Endothelial cell of umbilical vein (primary cell): ENCODE measurements at regions not wholly inside any gene's neighbourhood (a gene's known extent, or its start where the extent isn't known, plus 50 kb on each side); places are given as distances from the start of the nearest gene placed in this dataset.

ENCODE experiments used
- BruUV-seq: library from RNA; stranded (reverse); fragments of 400-500 nt; replicated peaks from 2 replicates; lab custom pipeline; 2021; lab: Mats Ljungman, UMichigan
- CTCF ChIA-PET: fragments of 300-600, 350-600 bp; sonication (Branson Sonifier 250); formaldehyde crosslinking; loops from one replicate; lab custom pipeline; 2021; ENCODE audit warnings: antibody characterized with exemption, inconsistent platforms; lab: Charles Lee
- POLR2A ChIA-PET: fragments of 300-600, 350-600 bp; sonication (Branson Sonifier 250); formaldehyde crosslinking; loops from one replicate; lab custom pipeline; 2021; ENCODE audit warnings: antibody characterized with exemption, inconsistent platforms; lab: Charles Lee
- DNase-seq: peaks from one replicate; pipeline ENCODE4 v3.0.0-alpha.2; 2011; ENCODE audit warnings: low read depth, low spot score
- FAIRE-seq: peaks from 2 replicates; lab custom pipeline; 2011; peaks lifted over from hg19 to GRCh38; lab: Jason Lieb, UNC
- H2AFZ ChIP-seq: 2 replicates; pipeline ENCODE4 v1.6.0; 2012; ENCODE audit warnings: low read depth, low read length, control low read depth, inconsistent platforms
- H3K27ac ChIP-seq: 2 replicates; pipeline ENCODE4 v1.5.1; 2011; ENCODE audit warnings: low read depth, mild to moderate bottlenecking, control low read depth, low read length, moderate library complexity; ENCODE audit not compliant: insufficient read depth
- H3K27me3 ChIP-seq, 2 experiments: 2 replicates each; pipeline versions ENCODE4 v1.6.0 to v1.6.1; 2011; ENCODE audit warnings: low read length in 2 of 2, mixed read lengths in 1 of 2; ENCODE audit not compliant: control insufficient read depth in 2 of 2, insufficient read depth in 2 of 2
- H3K36me3 ChIP-seq, 2 experiments: 2 replicates in 1 of 2; 3 replicates in 1 of 2; pipeline ENCODE4 v1.5.1; 2011; ENCODE audit warnings: low read length in 2 of 2, mild to moderate bottlenecking in 1 of 2, moderate library complexity in 1 of 2; ENCODE audit not compliant: control insufficient read depth in 2 of 2, insufficient read depth in 2 of 2; ENCODE audit errors: extremely low read depth in 1 of 2
- H3K4me1 ChIP-seq: 3 replicates; pipeline ENCODE4 v1.5.1; 2011; ENCODE audit warnings: mild to moderate bottlenecking, low read length; ENCODE audit not compliant: control insufficient read depth, insufficient read depth; ENCODE audit errors: extremely low read depth
- H3K4me2 ChIP-seq: 2 replicates; pipeline ENCODE4 v1.6.1; 2011; ENCODE audit warnings: low read length, control low read depth, mixed read lengths; ENCODE audit not compliant: insufficient read depth
- H3K4me3 ChIP-seq, 3 experiments: fragments of 200-600 bp in 1 of 3; sonication (generic), shearing (Covaris generic) in 1 of 3; replicated peaks in 1 of 3; 2 replicates each; pipeline ENCODE4 v1.5.1; 2011 to 2016; ENCODE audit warnings: control low read depth in 3 of 3, low read length in 3 of 3, mild to moderate bottlenecking in 2 of 3, inconsistent platforms in 1 of 3, low read depth in 1 of 3, moderate library complexity in 1 of 3; ENCODE audit not compliant: insufficient read depth in 1 of 3
- H3K79me2 ChIP-seq: 2 replicates; pipeline ENCODE4 v1.6.0; 2012; ENCODE audit warnings: low read length, inconsistent platforms; ENCODE audit not compliant: control insufficient read depth, insufficient read depth
- H3K9ac ChIP-seq: replicated peaks from 2 replicates; pipeline ENCODE3; 2011; ENCODE audit warnings: low read length, control low read depth; ENCODE audit not compliant: insufficient read depth; ENCODE audit errors: extremely low read depth
- H3K9me1 ChIP-seq: replicated peaks from 3 replicates; pipeline ENCODE4 v1.6.0; 2011; ENCODE audit warnings: mild to moderate bottlenecking, low read length; ENCODE audit not compliant: control insufficient read depth, insufficient read depth; ENCODE audit errors: extremely low read depth
- H3K9me3 ChIP-seq: replicated peaks from 2 replicates; pipeline ENCODE4 v1.5.1; 2012; ENCODE audit warnings: low read length, inconsistent platforms; ENCODE audit not compliant: control insufficient read depth, insufficient read depth
- H4K20me1 ChIP-seq: replicated peaks from 2 replicates; pipeline ENCODE3; 2011; ENCODE audit warnings: mild to moderate bottlenecking, low read length; ENCODE audit not compliant: control insufficient read depth, insufficient read depth; ENCODE audit errors: extremely low read depth
- EZH2 ChIP-seq: IDR thresholded peaks from 2 replicates; pipeline ENCODE4 v1.6.1; 2012; ENCODE audit warnings: borderline replicate concordance, low read depth, mild to moderate bottlenecking, moderate library complexity, low read length, inconsistent platforms; ENCODE audit not compliant: severe bottlenecking
- FOS ChIP-seq: IDR thresholded peaks from 2 replicates; pipeline ENCODE4 v1.6.1; 2011; ENCODE audit warnings: mild to moderate bottlenecking, low read length, moderate library complexity, borderline replicate concordance; ENCODE audit not compliant: insufficient read depth
- GATA2 ChIP-seq: IDR thresholded peaks from 2 replicates; pipeline ENCODE4 v1.7.0; 2011; ENCODE audit warnings: low read depth, mild to moderate bottlenecking, moderate library complexity, mixed read lengths, low read length; ENCODE audit not compliant: insufficient read length, insufficient read depth
- JUN ChIP-seq: IDR thresholded peaks from 2 replicates; pipeline ENCODE4 v1.6.1; 2011; ENCODE audit warnings: borderline replicate concordance, low read depth; ENCODE audit not compliant: insufficient read length, insufficient read depth
- POLR2AphosphoS5 ChIP-seq: IDR thresholded peaks from 2 replicates; pipeline ENCODE4 v1.6.1; 2012; ENCODE audit warnings: low read depth, mild to moderate bottlenecking, control low read depth, low read length, moderate library complexity; ENCODE audit not compliant: insufficient read depth
- dilution Hi-C: fragments of 300-500 bp; cut with MboI; formaldehyde crosslinking; loops from one replicate; pipeline ENCODE4 v1.15.0; 2019; ENCODE audit warnings: low sequenced_read_pairs; ENCODE audit not compliant: extremely low pct_ligation_motif_present
- intact Hi-C: fragments of 100-400 bp; cut with micrococcal nuclease; formaldehyde crosslinking; loops from one replicate; pipeline ENCODE4 v1.10.0; 2022
- TF ChIP-seq, protein P1 (sequence below): IDR thresholded peaks from 2 replicates; pipeline ENCODE4 v1.6.1; 2011; ENCODE audit not compliant: insufficient read depth, insufficient read length
- TF ChIP-seq, protein P2 (sequence below), 2 donors: IDR thresholded peaks; 1 replicate in 1 of 2; 2 replicates in 1 of 2; pipeline ENCODE4 v1.5.1; 2011; ENCODE audit warnings: low read length in 2 of 2, mild to moderate bottlenecking in 2 of 2, moderate library complexity in 2 of 2, control low read depth in 1 of 2, inconsistent platforms in 1 of 2, low read depth in 1 of 2; ENCODE audit not compliant: insufficient read depth in 1 of 2; ENCODE audit errors: extremely low read depth in 1 of 2

DNA sequence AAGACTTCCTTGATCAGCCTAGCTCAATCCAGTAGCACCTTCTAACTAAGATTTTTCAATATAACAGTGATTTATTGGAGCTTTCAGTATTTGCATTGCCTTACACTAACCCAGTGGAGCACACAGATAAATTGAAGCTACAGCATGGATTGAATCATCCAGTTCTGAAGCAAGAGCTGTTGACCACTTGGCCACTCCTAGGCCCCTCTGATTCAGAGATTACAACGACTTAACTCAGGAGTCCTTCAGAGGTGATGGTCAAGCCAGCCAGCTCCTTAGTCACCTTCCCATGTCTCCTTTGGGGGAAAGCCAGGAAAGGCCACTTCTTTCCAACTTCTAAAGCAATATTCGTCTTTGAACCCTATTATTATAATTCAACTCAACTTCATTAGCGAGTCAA is 151.8 kb downstream of the TENT5C start:
- DNase-seq = no peak
- no peaks in the 10 kb centered on the region for H4K20me1 ChIP-seq
- dilution Hi-C loops = loop anchor here (25.0 kb wide), 1 partner anchor 220 kb away; no protein-coding TSS in a partner anchor

More for the DNA sequence above, 151.8 kb downstream of the TENT5C start:
- H3K36me3 ChIP-seq = no peaks in the 10 kb centered on the region
- H3K4me2 ChIP-seq = no peak overlapping the region
- no peak overlapping the region for H3K4me3 ChIP-seq
- no peaks in the 10 kb centered on the region for H3K9me3 ChIP-seq
- no peak overlapping the region for H2AFZ ChIP-seq
- no peak overlapping the region for H3K27ac ChIP-seq
- BruUV-seq = no TSS peak
- H3K4me1 ChIP-seq = peaks cover 9% of the 10 kb centered on the region
- POLR2A ChIA-PET = no interaction called here
- CTCF ChIA-PET = interaction anchor here (0.6 to 10.6 kb wide), 44 partner anchors 9 to 1610 kb away, joined by 3 to 398 read pairs (median 4); partner anchors contain the start of genes TENT5C and TTF2
- no peak overlapping the region for H3K9ac ChIP-seq
- H3K79me2 ChIP-seq = no peaks in the 10 kb centered on the region
- intact Hi-C loops = loop anchor here (10.0 kb wide), 1 partner anchor 633 kb away; the partner anchor contains the start of gene TRIM45
- TF ChIP-seq, protein P1, sequence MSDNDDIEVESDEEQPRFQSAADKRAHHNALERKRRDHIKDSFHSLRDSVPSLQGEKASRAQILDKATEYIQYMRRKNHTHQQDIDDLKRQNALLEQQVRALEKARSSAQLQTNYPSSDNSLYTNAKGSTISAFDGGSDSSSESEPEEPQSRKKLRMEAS = no peak
- TF ChIP-seq FOS = no peak
- TF ChIP-seq GATA2 = no peak
- no peak for TF ChIP-seq EZH2
- TF ChIP-seq, protein P2, sequence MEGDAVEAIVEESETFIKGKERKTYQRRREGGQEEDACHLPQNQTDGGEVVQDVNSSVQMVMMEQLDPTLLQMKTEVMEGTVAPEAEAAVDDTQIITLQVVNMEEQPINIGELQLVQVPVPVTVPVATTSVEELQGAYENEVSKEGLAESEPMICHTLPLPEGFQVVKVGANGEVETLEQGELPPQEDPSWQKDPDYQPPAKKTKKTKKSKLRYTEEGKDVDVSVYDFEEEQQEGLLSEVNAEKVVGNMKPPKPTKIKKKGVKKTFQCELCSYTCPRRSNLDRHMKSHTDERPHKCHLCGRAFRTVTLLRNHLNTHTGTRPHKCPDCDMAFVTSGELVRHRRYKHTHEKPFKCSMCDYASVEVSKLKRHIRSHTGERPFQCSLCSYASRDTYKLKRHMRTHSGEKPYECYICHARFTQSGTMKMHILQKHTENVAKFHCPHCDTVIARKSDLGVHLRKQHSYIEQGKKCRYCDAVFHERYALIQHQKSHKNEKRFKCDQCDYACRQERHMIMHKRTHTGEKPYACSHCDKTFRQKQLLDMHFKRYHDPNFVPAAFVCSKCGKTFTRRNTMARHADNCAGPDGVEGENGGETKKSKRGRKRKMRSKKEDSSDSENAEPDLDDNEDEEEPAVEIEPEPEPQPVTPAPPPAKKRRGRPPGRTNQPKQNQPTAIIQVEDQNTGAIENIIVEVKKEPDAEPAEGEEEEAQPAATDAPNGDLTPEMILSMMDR (IDR thresholded peaks at IDR 0.05; ENCODE audit: extremely low read depth in 1 of 2, insufficient read depth in 1 of 2, low read depth in 1 of 2, low read length in 2 of 2) = no peak
- TF ChIP-seq JUN = no peak
- TF ChIP-seq POLR2AphosphoS5 = no peak
- H3K27me3 ChIP-seq = peaks cover 10% of the 10 kb centered on the region in 2 experiments
- FAIRE-seq = no peak
- H3K9me1 ChIP-seq = no peaks in the 10 kb centered on the region
